Ovary (tissue), 7 donors: ENCODE measurements at regions not wholly inside any gene's neighbourhood (a gene's known extent, or its start where the extent isn't known, plus 50 kb on each side); places are given as distances from the start of the nearest gene placed in this dataset.

ENCODE experiments used
- DNase-seq, 5 donors: peaks; one replicate each; pipeline ENCODE4 v3.0.0-alpha.2; 2019 to 2020
- H3K27ac ChIP-seq, 2 donors: fragments of 200-600 bp; one replicate each; pipeline versions ENCODE4 v1.5.1 to v1.8.0; 2019 to 2022
- H3K27me3 ChIP-seq: fragments of 200-600 bp; one replicate; pipeline ENCODE4 v1.8.0; 2022
- H3K36me3 ChIP-seq: fragments of 200-600 bp; sonication (generic); one replicate; pipeline ENCODE4 v1.5.1; 2019
- H3K4me1 ChIP-seq: one replicate; pipeline ENCODE4 v1.8.1; 2013; ENCODE audit warnings: mild to moderate bottlenecking, moderate library complexity; ENCODE audit not compliant: insufficient read depth
- H3K4me3 ChIP-seq: fragments of 200-600 bp; sonication (generic); one replicate; pipeline ENCODE4 v1.5.1; 2017
- H3K9me3 ChIP-seq, 2 donors: fragments of 200-600 bp in 1 of 2; sonication (generic) in 1 of 2; one replicate each; pipeline versions ENCODE4 v1.5.1 to v1.8.1; 2013 to 2019; ENCODE audit warnings: mild to moderate bottlenecking in 1 of 2, moderate library complexity in 1 of 2
- CTCF ChIP-seq, 3 donors: fragments of 450-650 bp in 2 of 3; fragments of 200-600 bp in 1 of 3; IDR thresholded peaks; one replicate each; pipeline versions ENCODE4 v1.5.1 to v1.8.0; 2016 to 2022; ENCODE audit warnings: antibody characterized with exemption in 3 of 3, mild to moderate bottlenecking in 1 of 3
- EP300 ChIP-seq: sonication (generic); formaldehyde crosslinking; IDR thresholded peaks from one replicate; pipeline ENCODE4 v1.6.1; 2017; ENCODE audit warnings: antibody characterized with exemption
- POLR2A ChIP-seq: fragments of 450-650 bp; IDR thresholded peaks from one replicate; pipeline ENCODE4 v1.6.1; 2017; ENCODE audit warnings: antibody characterized with exemption, mild to moderate bottlenecking, moderate library complexity
- WGBS, 3 donors: extraction: QIAGEN DNeasy Blood & Tissue Kit in 1 of 3; methylation state at CpG; one replicate each; pipeline versions ENCODE4 v1.1.5 to v1.1.7; 2013 to 2017; 5-methylcytosine and 5-hydroxymethylcytosine counted together
- intact Hi-C, 4 donors: fragments of 100-400 bp; cut with DNase I; formaldehyde crosslinking; loops; one replicate each; pipeline versions ENCODE4 v1.11.0 to v1.15.1; 2022 to 2023
- donor health status: DM: no; HTN: no; CAD: no; lungs with moderate emphysema.
- donor health status: DM: no; HTN: no; CAD: no.
- donor health status: Bipolar disorder and iron deficiency.
- donor health status: DM: no; HTN: no; CAD: no.
- donor health status: DM: yes; HTN: yes; CAD: no.

DNA sequence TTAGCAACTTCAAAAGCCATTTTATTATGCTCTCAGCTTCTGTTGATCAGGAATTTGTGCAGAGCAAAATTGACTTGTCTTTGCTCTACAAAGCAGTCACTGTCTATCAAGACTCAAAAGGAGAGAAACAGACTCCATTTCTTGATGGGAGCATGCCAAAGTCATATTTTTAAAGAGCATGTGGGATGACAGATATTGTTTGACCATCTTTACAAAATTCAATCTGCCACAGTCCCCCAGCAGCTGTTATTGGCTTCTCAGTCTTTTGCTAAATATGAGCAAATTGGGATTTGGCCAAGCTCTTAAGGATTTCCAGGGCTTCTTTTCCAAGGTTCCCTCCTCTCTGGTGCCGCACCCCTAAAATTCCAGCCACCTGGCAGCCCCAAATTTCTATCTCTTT, 67.9 kb downstream of the TEX51 start:
- DNase-seq = no peak
- Histone ChIP-seq H3K27ac (no peak overlapping the region), H3K4me3 (no peak overlapping the region), H3K4me1 (no peaks in the 10 kb centered on the region), H3K27me3 (no peaks in the 10 kb centered on the region), H3K9me3 (no peaks in the 10 kb centered on the region), H3K36me3 (no peaks in the 10 kb centered on the region)
- 76 to 88% (median 81%) methylated on average over 1 of the region's 1 CpG for WGBS, 3 donors
- TF ChIP-seq CTCF (IDR thresholded peaks at IDR 0.05) (no peak), POLR2A (no peak), EP300 (no peak)
- intact Hi-C loops = no loop called here

GRCh38 chr2:126970583-126970982, 71.9 kb downstream of the TEX51 start:
- TF ChIP-seq EP300 (no peak), POLR2A (no peak), CTCF (IDR thresholded peaks at IDR 0.05) (no peak)
- no peak for DNase-seq
- H3K4me1 ChIP-seq = no peaks in the 10 kb centered on the region
- no peak overlapping the region for H3K27ac ChIP-seq
- no peaks in the 10 kb centered on the region for H3K9me3 ChIP-seq
- intact Hi-C loops = no loop called here
- H3K4me3 ChIP-seq = no peak overlapping the region
- WGBS, 3 donors = 48 to 53% (median 53%) methylated on average over 3 of the region's 3 CpGs
- no peaks in the 10 kb centered on the region for H3K36me3 ChIP-seq
- H3K27me3 ChIP-seq = no peaks in the 10 kb centered on the region

- Histone ChIP-seq H3K9me3 (no peaks in the 10 kb centered on the region), H3K36me3 (no peaks in the 10 kb centered on the region), H3K4me3 (no peak overlapping the region), H3K4me1 (no peaks in the 10 kb centered on the region), H3K27ac (no peak overlapping the region), H3K27me3 (no peaks in the 10 kb centered on the region)
- TF ChIP-seq CTCF (IDR thresholded peaks at IDR 0.05) (no peak), POLR2A (no peak), EP300 (no peak)
- no peak for DNase-seq
- intact Hi-C loops = no loop called here
- WGBS, 3 donors = 55 to 83% (median 77%) methylated on average over 13 to 14 of the region's 14 CpGs
Measured at GRCh38 chr2:126971162-126971480, 72.4 kb downstream of the TEX51 start.

DNA sequence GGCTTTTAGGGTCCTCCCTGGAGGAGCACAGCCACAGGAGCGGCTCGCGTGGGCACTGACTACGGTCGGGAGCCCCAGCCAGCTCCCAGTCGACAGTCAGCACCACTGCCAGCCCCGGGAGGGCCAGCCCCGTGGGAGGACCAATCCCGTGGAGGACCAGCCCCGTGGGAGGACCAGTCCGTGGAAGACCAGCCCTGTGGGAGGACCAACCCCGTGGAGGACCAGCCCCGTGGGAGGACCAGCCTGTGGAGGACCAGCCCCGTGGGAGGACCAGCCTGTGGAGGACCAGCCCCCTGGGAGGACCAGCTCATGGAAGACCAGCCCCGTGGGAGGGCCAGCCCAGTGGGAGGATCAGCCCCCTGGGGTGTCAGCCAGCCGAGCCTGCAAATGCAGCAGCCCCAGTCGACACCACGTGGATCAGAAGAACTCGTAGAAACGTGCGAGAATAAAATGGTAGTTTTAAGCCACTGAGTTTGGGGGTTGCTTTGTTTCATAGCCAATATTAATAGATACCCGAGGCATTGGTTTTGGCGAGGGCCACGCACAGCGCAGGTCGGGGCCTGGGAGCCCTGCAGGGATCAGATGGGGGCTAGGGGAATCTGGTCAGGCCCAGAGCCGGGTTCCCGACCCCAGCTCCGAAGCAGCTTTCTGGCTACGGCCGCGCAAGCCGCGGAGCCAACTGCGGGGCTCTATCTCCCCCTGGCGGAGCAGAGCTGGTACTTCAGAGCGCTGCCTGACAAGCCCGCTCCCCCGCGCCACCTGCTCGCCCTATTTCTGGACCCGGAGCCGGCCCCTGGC, 73.0 kb downstream of the TEX51 start:
- Histone ChIP-seq H3K4me1 (no peaks in the 10 kb centered on the region), H3K4me3 (peak overlapping the region; percentile 35), H3K36me3 (no peaks in the 10 kb centered on the region), H3K27ac (no peak overlapping the region), H3K9me3 (no peaks in the 10 kb centered on the region), H3K27me3 (no peaks in the 10 kb centered on the region)
- WGBS, 3 donors = 3 to 11% (median 3%) methylated on average over 27 to 43 of the region's 43 CpGs
- TF ChIP-seq POLR2A (no peak), CTCF (IDR thresholded peaks at IDR 0.05) (peak; percentile 63 to 83 (median 70)), EP300 (no peak)
- intact Hi-C loops = no loop called here
- DNase-seq = peak; percentile 50 to 78 (median 59)
